ENCODE measurements at regions not wholly inside any gene's neighbourhood (a gene's known extent, or its start where the extent isn't known, plus 50 kb on each side); places are given as distances from the start of the nearest gene placed in this dataset.

DNA sequence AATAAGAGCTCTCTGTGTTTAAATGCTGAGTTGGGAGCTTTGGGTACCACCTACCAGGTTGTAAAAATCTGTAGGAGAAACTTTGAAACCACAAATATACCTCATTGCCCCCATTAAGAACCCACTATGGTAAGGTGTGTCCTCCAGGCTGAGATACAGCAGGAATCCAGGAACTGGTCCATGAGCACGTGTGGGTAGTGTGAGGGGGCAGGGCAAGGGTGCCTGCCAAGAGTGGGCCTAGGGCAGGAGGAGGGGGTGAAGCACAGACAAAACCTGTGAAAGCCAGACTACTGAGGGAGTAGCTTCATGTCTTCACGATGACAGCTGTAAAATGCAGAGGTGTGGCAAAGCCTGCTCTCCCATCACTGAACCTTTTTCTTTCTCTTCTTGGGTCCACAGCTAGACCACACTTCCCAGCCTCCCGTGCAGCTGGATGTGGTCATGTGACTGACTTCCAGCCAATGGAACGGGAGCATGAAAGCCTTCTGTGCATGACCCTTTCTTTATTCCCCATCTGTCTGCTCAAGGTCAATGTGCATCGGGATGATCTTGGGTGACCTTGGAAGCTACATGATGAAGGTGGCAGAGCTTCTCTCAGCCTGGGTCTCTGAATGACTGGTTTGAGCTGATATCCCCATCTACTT is 51.1 kb upstream of the POMGNT2 start:
- no peaks in the 10 kb centered on the region for H3K4me1 ChIP-seq (ENCODE audit: control insufficient read depth in 1 of 2, insufficient read depth in 2 of 2, low read length in 2 of 2)
- H3K9me3 ChIP-seq (ENCODE audit: control insufficient read depth, low read length), result no peaks in the 10 kb centered on the region
- intact Hi-C loops (cut with DNase I), result no loop called here
- no peaks in the 10 kb centered on the region for H3K36me3 ChIP-seq (ENCODE audit: control insufficient read depth in 1 of 2, insufficient read depth in 2 of 2, low read length in 1 of 2)
- H3K27ac ChIP-seq (ENCODE audit: low read depth in 1 of 2, low read length in 2 of 2), result no peak overlapping the region
- no peak for DNase-seq
- H3K4me3 ChIP-seq (ENCODE audit: low read length in 2 of 2), result no peak overlapping the region
- WGBS, 2 donors, result 70 to 74% methylated on average over 5 of the region's 5 CpGs
- peaks cover 0 to 2% of the 10 kb centered on the region in 2 donors for H3K27me3 ChIP-seq (ENCODE audit: control insufficient read depth in 1 of 2, insufficient read depth in 2 of 2, low read length in 1 of 2)
- no peak for ATAC-seq (ENCODE audit: low FRiP score)

DNA sequence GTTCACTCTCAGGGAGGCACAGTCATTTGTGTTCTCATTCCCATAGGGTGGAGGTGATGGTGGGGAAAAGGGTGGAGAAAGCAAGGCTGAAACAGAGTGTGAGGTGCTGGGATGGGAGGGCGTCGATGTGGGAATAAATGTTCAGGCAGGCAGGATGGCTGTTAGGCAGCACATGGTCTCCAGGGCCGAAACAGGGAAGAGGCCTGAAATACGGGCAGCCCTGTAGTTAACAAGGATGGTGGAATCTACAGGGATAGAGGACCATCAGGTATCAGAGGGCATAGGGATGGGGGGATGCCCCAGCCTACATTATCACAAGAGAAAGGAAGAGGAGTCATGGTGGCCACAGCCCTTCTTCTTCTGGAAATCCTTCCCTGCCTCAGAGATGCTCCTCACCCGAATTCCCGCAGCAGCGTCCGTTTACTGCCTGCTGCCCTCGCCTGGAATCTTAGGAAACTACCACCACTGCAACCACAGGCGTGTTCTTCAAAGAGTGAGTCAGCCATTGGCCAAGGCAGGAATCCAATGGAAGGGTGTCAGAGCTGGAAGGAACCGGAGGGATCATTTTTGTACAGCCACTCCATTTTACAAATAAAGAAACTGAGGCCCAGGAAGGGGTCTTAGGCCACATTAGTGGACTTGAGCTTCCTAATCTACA is 49.7 kb upstream of the POMGNT2 start:
- Histone ChIP-seq H3K27ac (ENCODE audit: low read depth in 1 of 2, low read length in 2 of 2) (no peak overlapping the region), H3K36me3 (ENCODE audit: control insufficient read depth in 1 of 2, insufficient read depth in 2 of 2, low read length in 1 of 2) (no peaks in the 10 kb centered on the region), H3K9me3 (ENCODE audit: control insufficient read depth, low read length) (peaks cover 1% of the 10 kb centered on the region), H3K27me3 (ENCODE audit: control insufficient read depth in 1 of 2, insufficient read depth in 2 of 2, low read length in 1 of 2) (peaks cover 0 to 2% of the 10 kb centered on the region in 2 donors), H3K4me1 (ENCODE audit: control insufficient read depth in 1 of 2, insufficient read depth in 2 of 2, low read length in 2 of 2) (no peaks in the 10 kb centered on the region), H3K4me3 (ENCODE audit: low read length in 2 of 2) (no peak overlapping the region)
- peak; percentile 76 to 78 for DNase-seq
- peak; percentile 82 for ATAC-seq (ENCODE audit: low FRiP score)
- WGBS, 2 donors, result 24 to 25% methylated on average over 11 of the region's 11 CpGs
- intact Hi-C loops (cut with DNase I), result loop anchor here in 1 of 2 donors (2.0 kb wide), 1 partner anchor 191 kb away; no protein-coding TSS in a partner anchor
